Mononuclear cell (primary cell): ENCODE measurements at regions not wholly inside any gene's neighbourhood (a gene's known extent, or its start where the extent isn't known, plus 50 kb on each side); places are given as distances from the start of the nearest gene placed in this dataset.

Source experiments
- H3K27me3 ChIP-seq: 2 replicates; pipeline ENCODE4 v1.6.0; 2011; ENCODE audit warnings: low read length, control low read depth; ENCODE audit not compliant: insufficient read depth
- H3K4me1 ChIP-seq: 2 replicates; pipeline ENCODE4 v1.5.1; 2011; ENCODE audit warnings: mild to moderate bottlenecking, low read length, control low read depth; ENCODE audit not compliant: insufficient read depth
- H3K4me3 ChIP-seq: 2 replicates; pipeline ENCODE4 v1.5.1; 2011; ENCODE audit warnings: mild to moderate bottlenecking, low read length, moderate library complexity
- H3K9me3 ChIP-seq: 2 replicates; pipeline ENCODE4 v1.5.1; 2011; ENCODE audit warnings: low read depth, mild to moderate bottlenecking, control low read depth, low read length

- Histone ChIP-seq H3K4me1 (no peaks in the 10 kb centered on the region), H3K9me3 (no peaks in the 10 kb centered on the region), H3K4me3 (no peak overlapping the region), H3K27me3 (no peaks in the 10 kb centered on the region)
Measured at GRCh38 chr12:24069532-24070395, 120.3 kb upstream of the SOX5 start.

- Histone ChIP-seq H3K4me1 (no peaks in the 10 kb centered on the region), H3K9me3 (no peaks in the 10 kb centered on the region), H3K27me3 (no peaks in the 10 kb centered on the region), H3K4me3 (no peak overlapping the region)
Measured at GRCh38 chr12:24066865-24067264, 117.4 kb upstream of the SOX5 start.

- Histone ChIP-seq H3K9me3 (no peaks in the 10 kb centered on the region), H3K27me3 (no peaks in the 10 kb centered on the region), H3K4me1 (no peaks in the 10 kb centered on the region)
Measured at GRCh38 chr12:24066097-24066496, 116.6 kb upstream of the SOX5 start.

GRCh38 chr12:24062642-24063245 lies 113.3 kb upstream of the SOX5 start:
- Histone ChIP-seq H3K4me1 (no peaks in the 10 kb centered on the region), H3K9me3 (no peaks in the 10 kb centered on the region), H3K27me3 (no peaks in the 10 kb centered on the region), H3K4me3 (no peak overlapping the region)

More at GRCh38 chr12:24066097-24066496, 116.6 kb upstream of the SOX5 start:
- H3K4me3 ChIP-seq: no peak overlapping the region

GRCh38 chr12:24060089-24060488 lies 110.6 kb upstream of the SOX5 start:
- Histone ChIP-seq H3K27me3 (no peaks in the 10 kb centered on the region), H3K9me3 (no peaks in the 10 kb centered on the region)

GRCh38 chr12:24057920-24058476 lies 108.5 kb upstream of the SOX5 start:
- no peaks in the 10 kb centered on the region for H3K9me3 ChIP-seq
- no peak overlapping the region for H3K4me3 ChIP-seq
- no peaks in the 10 kb centered on the region for H3K27me3 ChIP-seq
- no peaks in the 10 kb centered on the region for H3K4me1 ChIP-seq

More at GRCh38 chr12:24060089-24060488, 110.6 kb upstream of the SOX5 start:
- Histone ChIP-seq H3K4me1 (no peaks in the 10 kb centered on the region), H3K4me3 (no peak overlapping the region)

- no peak overlapping the region for H3K4me3 ChIP-seq
- no peaks in the 10 kb centered on the region for H3K27me3 ChIP-seq
- no peaks in the 10 kb centered on the region for H3K9me3 ChIP-seq
- no peaks in the 10 kb centered on the region for H3K4me1 ChIP-seq
Measured at GRCh38 chr12:24055747-24056146, 106.3 kb upstream of the SOX5 start.

GRCh38 chr12:24054416-24054815 lies 104.9 kb upstream of the SOX5 start:
- H3K4me3 ChIP-seq: no peak overlapping the region
- H3K9me3 ChIP-seq: no peaks in the 10 kb centered on the region
- H3K4me1 ChIP-seq: no peaks in the 10 kb centered on the region
- H3K27me3 ChIP-seq: no peaks in the 10 kb centered on the region

GRCh38 chr12:24049728-24050127 lies 100.3 kb upstream of the SOX5 start:
- Histone ChIP-seq H3K9me3 (no peaks in the 10 kb centered on the region), H3K4me3 (no peak overlapping the region), H3K27me3 (no peaks in the 10 kb centered on the region), H3K4me1 (no peaks in the 10 kb centered on the region)

GRCh38 chr12:24049101-24049500 lies 99.6 kb upstream of the SOX5 start:
- H3K4me1 ChIP-seq: no peaks in the 10 kb centered on the region
- no peaks in the 10 kb centered on the region for H3K9me3 ChIP-seq
- no peaks in the 10 kb centered on the region for H3K27me3 ChIP-seq
- no peak overlapping the region for H3K4me3 ChIP-seq

GRCh38 chr12:24048446-24048845 lies 99.0 kb upstream of the SOX5 start:
- Histone ChIP-seq H3K4me3 (no peak overlapping the region), H3K4me1 (no peaks in the 10 kb centered on the region), H3K27me3 (no peaks in the 10 kb centered on the region), H3K9me3 (no peaks in the 10 kb centered on the region)

- Histone ChIP-seq H3K4me1 (no peaks in the 10 kb centered on the region), H3K4me3 (no peak overlapping the region), H3K27me3 (no peaks in the 10 kb centered on the region), H3K9me3 (no peaks in the 10 kb centered on the region)
Measured at GRCh38 chr12:24047326-24047725, 97.9 kb upstream of the SOX5 start.

GRCh38 chr12:24045816-24046257 lies 96.4 kb upstream of the SOX5 start:
- H3K4me3 ChIP-seq: no peak overlapping the region
- no peaks in the 10 kb centered on the region for H3K4me1 ChIP-seq
- no peaks in the 10 kb centered on the region for H3K27me3 ChIP-seq
- no peaks in the 10 kb centered on the region for H3K9me3 ChIP-seq

GRCh38 chr12:24044941-24045703 lies 95.7 kb upstream of the SOX5 start:
- no peaks in the 10 kb centered on the region for H3K9me3 ChIP-seq
- H3K27me3 ChIP-seq: no peaks in the 10 kb centered on the region
- H3K4me1 ChIP-seq: no peaks in the 10 kb centered on the region
- H3K4me3 ChIP-seq: no peak overlapping the region

GRCh38 chr12:24042651-24043050 lies 93.2 kb upstream of the SOX5 start:
- H3K4me1 ChIP-seq: no peaks in the 10 kb centered on the region
- no peaks in the 10 kb centered on the region for H3K27me3 ChIP-seq
- H3K9me3 ChIP-seq: no peaks in the 10 kb centered on the region
- H3K4me3 ChIP-seq: no peak overlapping the region
